ENCODE measurements at regions not wholly inside any gene's neighbourhood (a gene's known extent, or its start where the extent isn't known, plus 50 kb on each side); places are given as distances from the start of the nearest gene placed in this dataset.

DNA sequence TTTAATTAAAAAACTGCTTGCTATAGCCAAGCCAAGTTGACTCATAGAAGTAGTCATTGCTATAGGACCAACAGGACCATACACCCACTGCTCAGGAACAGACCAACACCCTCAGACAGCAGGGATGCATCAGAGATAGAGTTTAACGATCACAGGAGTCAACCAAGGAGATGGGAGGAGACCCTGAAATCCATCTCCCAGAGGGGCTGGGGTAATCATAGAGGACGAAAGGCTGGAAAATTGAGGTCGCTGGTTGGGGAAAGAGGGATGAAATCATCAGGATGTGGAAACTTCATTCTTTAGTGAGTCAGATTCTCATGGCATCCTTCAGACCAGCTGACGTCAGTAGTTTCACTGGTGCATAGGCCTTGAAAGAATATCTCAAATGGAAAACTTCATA lies 160.4 kb upstream of the GPC6 start:
- no peak for TF ChIP-seq SUZ12 (IDR thresholded peaks at IDR 0.05; ENCODE audit: extremely low read depth, insufficient read depth, insufficient read length)
- no peak for TF ChIP-seq YY1 (IDR thresholded peaks at IDR 0.05; ENCODE audit: insufficient read depth, insufficient read length)
- TF ChIP-seq ZNF274 (IDR thresholded peaks at IDR 0.05; ENCODE audit: low read depth, low read length), result no peak
- Histone ChIP-seq H3K9ac (ENCODE audit: insufficient read length, low read depth) (no peak overlapping the region), H3K27me3 (ENCODE audit: insufficient read depth, insufficient read length) (no peaks in the 10 kb centered on the region), H3K9me3 (ENCODE audit: insufficient read depth, low read length) (no peaks in the 10 kb centered on the region; the same call in 1 of the 2 replicates), H3K4me3 (ENCODE audit: insufficient read length, low read depth) (no peak overlapping the region), H3K4me1 (ENCODE audit: insufficient read depth, insufficient read length) (no peaks in the 10 kb centered on the region), H3K36me3 (ENCODE audit: insufficient read depth, insufficient read length, low read length) (no peaks in the 10 kb centered on the region)
- no peak for DNase-seq (ENCODE audit: low read depth, low spot score)

DNA sequence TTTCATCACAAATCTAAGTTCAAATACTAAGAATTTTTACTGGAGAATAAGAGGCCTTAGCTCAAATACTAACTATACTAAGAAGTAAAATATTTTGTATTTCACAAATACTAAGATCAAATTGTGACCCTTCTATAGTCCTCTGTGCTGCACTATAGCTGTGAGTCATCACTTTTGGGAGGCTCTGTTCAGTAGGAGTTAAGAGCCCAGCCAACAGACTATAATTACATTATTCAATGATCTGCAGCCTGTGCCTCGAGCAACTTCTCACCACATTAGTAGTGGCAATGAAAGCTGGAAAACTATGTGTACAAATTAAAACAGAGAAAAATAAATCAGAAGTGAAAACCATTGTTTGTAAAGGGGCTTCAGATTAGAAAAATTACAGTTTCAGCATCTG lies 147.3 kb upstream of the GPC6 start:
- TF ChIP-seq SUZ12 (IDR thresholded peaks at IDR 0.05; ENCODE audit: extremely low read depth, insufficient read depth, insufficient read length) (no peak), YY1 (IDR thresholded peaks at IDR 0.05; ENCODE audit: insufficient read depth, insufficient read length) (no peak), ZNF274 (IDR thresholded peaks at IDR 0.05; ENCODE audit: low read depth, low read length) (no peak)
- Histone ChIP-seq H3K4me3 (ENCODE audit: insufficient read length, low read depth) (no peak overlapping the region), H3K36me3 (ENCODE audit: insufficient read depth, insufficient read length, low read length) (no peaks in the 10 kb centered on the region), H3K4me1 (ENCODE audit: insufficient read depth, insufficient read length) (no peaks in the 10 kb centered on the region), H3K9ac (ENCODE audit: insufficient read length, low read depth) (no peak overlapping the region), H3K9me3 (ENCODE audit: insufficient read depth, low read length) (no peaks in the 10 kb centered on the region), H3K27me3 (ENCODE audit: insufficient read depth, insufficient read length) (no peaks in the 10 kb centered on the region)
- DNase-seq (ENCODE audit: low read depth, low spot score), result no peak

DNA sequence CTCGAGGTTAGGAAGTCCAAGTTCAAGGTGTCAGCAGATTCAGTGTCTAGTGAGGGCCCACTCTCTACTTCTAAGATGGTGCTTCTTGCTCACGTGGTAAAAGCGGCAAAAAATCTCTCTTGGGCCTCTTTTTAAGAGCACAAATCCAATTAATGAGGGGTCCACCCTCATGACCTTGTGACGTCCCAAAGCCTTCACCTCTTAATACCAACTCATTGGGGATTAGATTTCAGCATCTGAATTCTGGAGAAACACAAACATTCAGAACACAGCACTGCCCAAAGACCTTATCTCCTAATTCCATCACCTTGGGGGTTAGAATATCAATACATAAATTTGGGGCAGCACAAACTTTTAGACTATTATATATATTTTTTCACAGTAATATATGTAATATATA lies 146.4 kb upstream of the GPC6 start:
- DNase-seq (ENCODE audit: low read depth, low spot score), result no peak
- H3K4me3 ChIP-seq (ENCODE audit: insufficient read length, low read depth), result no peak overlapping the region

DNA sequence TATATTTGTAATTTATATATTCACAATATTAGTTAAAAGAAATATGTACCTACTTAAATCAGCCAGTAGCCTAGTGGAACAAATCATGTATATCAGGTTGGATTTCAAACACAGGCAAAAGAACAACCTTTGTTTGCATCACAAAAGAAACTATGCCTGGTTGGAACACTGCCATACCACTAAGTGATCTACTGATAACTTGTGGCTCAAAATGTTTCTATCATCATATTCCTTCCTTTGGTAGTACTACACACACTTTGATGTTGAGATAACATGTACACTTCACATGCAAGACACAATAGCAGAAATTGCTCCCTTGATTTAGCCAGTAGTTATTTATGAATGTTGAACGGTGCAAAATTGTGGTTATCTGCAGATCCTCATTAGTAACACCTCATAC lies 146.0 kb upstream of the GPC6 start:
- H3K4me1 ChIP-seq (ENCODE audit: insufficient read depth, insufficient read length), result no peaks in the 10 kb centered on the region
- TF ChIP-seq SUZ12 (IDR thresholded peaks at IDR 0.05; ENCODE audit: extremely low read depth, insufficient read depth, insufficient read length), result no peak
- TF ChIP-seq YY1 (IDR thresholded peaks at IDR 0.05; ENCODE audit: insufficient read depth, insufficient read length), result no peak
- no peak for TF ChIP-seq ZNF274 (IDR thresholded peaks at IDR 0.05; ENCODE audit: low read depth, low read length)
- H3K9ac ChIP-seq (ENCODE audit: insufficient read length, low read depth), result no peak overlapping the region
- H3K9me3 ChIP-seq (ENCODE audit: insufficient read depth, low read length), result no peaks in the 10 kb centered on the region
- no peaks in the 10 kb centered on the region for H3K27me3 ChIP-seq (ENCODE audit: insufficient read depth, insufficient read length)
- no peaks in the 10 kb centered on the region for H3K36me3 ChIP-seq (ENCODE audit: insufficient read depth, insufficient read length, low read length)
- H3K4me3 ChIP-seq (ENCODE audit: insufficient read length, low read depth), result no peak overlapping the region
- DNase-seq (ENCODE audit: low read depth, low spot score), result no peak

More for the DNA sequence above, 146.4 kb upstream of the GPC6 start:
- no peaks in the 10 kb centered on the region for H3K36me3 ChIP-seq (ENCODE audit: insufficient read depth, insufficient read length, low read length)
- H3K4me1 ChIP-seq (ENCODE audit: insufficient read depth, insufficient read length), result no peaks in the 10 kb centered on the region
- no peak for TF ChIP-seq ZNF274 (IDR thresholded peaks at IDR 0.05; ENCODE audit: low read depth, low read length)
- no peak for TF ChIP-seq YY1 (IDR thresholded peaks at IDR 0.05; ENCODE audit: insufficient read depth, insufficient read length)
- TF ChIP-seq SUZ12 (IDR thresholded peaks at IDR 0.05; ENCODE audit: extremely low read depth, insufficient read depth, insufficient read length), result no peak
- no peaks in the 10 kb centered on the region for H3K27me3 ChIP-seq (ENCODE audit: insufficient read depth, insufficient read length)
- no peak overlapping the region for H3K9ac ChIP-seq (ENCODE audit: insufficient read length, low read depth)
- no peaks in the 10 kb centered on the region for H3K9me3 ChIP-seq (ENCODE audit: insufficient read depth, low read length)

GRCh38 chr13:93086329-93086728 lies 140.3 kb upstream of the GPC6 start:
- no peak overlapping the region for H3K9ac ChIP-seq (ENCODE audit: insufficient read length, low read depth)
- no peak for DNase-seq (ENCODE audit: low read depth, low spot score)
- TF ChIP-seq ZNF274 (IDR thresholded peaks at IDR 0.05; ENCODE audit: low read depth, low read length) (no peak), YY1 (IDR thresholded peaks at IDR 0.05; ENCODE audit: insufficient read depth, insufficient read length) (no peak), SUZ12 (IDR thresholded peaks at IDR 0.05; ENCODE audit: extremely low read depth, insufficient read depth, insufficient read length) (no peak)
- H3K36me3 ChIP-seq (ENCODE audit: insufficient read depth, insufficient read length, low read length), result no peaks in the 10 kb centered on the region
- no peaks in the 10 kb centered on the region for H3K4me1 ChIP-seq (ENCODE audit: insufficient read depth, insufficient read length)
- H3K27me3 ChIP-seq (ENCODE audit: insufficient read depth, insufficient read length), result no peaks in the 10 kb centered on the region
- no peak overlapping the region for H3K4me3 ChIP-seq (ENCODE audit: insufficient read length, low read depth)
- no peaks in the 10 kb centered on the region for H3K9me3 ChIP-seq (ENCODE audit: insufficient read depth, low read length)

DNA sequence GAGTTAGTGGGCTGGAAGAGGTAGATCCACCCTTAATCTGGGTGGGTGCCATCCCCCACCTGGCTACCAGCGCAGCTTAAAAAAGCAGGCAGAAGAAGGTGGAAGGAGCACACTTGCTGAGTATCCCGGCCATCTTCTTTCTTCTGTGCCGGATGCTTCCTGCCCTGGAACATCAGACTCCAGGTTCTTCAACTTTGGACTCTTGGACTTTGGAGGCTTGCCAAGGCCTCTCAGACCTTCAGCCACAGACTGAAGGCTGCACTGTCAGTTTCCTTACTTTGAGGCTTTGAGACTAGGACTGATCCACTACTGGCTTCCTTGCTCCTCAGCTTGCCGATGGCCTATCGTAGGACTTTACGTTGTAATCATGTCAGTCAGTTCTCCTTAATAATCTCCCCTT lies 127.6 kb upstream of the GPC6 start:
- DNase-seq (ENCODE audit: low read depth, low spot score), result no peak
- Histone ChIP-seq H3K27me3 (ENCODE audit: insufficient read depth, insufficient read length) (no peaks in the 10 kb centered on the region), H3K9me3 (ENCODE audit: insufficient read depth, low read length) (no peaks in the 10 kb centered on the region), H3K4me1 (ENCODE audit: insufficient read depth, insufficient read length) (no peaks in the 10 kb centered on the region), H3K4me3 (ENCODE audit: insufficient read length, low read depth) (no peak overlapping the region), H3K9ac (ENCODE audit: insufficient read length, low read depth) (no peak overlapping the region), H3K36me3 (ENCODE audit: insufficient read depth, insufficient read length, low read length) (no peaks in the 10 kb centered on the region)
- TF ChIP-seq YY1 (IDR thresholded peaks at IDR 0.05; ENCODE audit: insufficient read depth, insufficient read length) (no peak), SUZ12 (IDR thresholded peaks at IDR 0.05; ENCODE audit: extremely low read depth, insufficient read depth, insufficient read length) (no peak), ZNF274 (IDR thresholded peaks at IDR 0.05; ENCODE audit: low read depth, low read length) (no peak)

DNA sequence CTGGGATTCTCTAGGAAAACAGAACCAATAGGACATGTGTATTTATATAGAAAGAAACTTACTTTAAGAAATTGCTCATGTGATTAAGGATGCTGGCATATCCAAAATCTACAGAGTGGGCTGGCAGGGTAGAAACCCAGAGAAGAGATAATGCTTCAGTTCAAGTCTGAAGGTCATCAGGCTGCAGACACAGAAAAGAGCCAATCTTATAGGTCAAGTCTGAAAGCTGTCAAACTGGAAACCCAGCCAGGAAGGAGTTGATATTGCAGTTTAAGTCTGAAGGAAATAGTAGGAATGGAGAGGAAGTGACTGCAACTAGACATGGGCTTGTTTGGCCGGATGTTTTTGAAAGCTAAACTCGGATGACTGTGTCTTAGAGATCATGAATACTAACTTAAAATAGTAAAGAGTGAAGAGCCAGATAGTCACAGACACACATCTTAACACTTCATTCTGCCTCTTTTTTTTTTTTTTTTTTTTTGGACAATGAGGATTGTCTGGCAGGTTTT lies 125.3 kb upstream of the GPC6 start:
- no peak for TF ChIP-seq ZNF274 (IDR thresholded peaks at IDR 0.05; ENCODE audit: low read depth, low read length)
- TF ChIP-seq YY1 (IDR thresholded peaks at IDR 0.05; ENCODE audit: insufficient read depth, insufficient read length), result no peak
- no peak for TF ChIP-seq SUZ12 (IDR thresholded peaks at IDR 0.05; ENCODE audit: extremely low read depth, insufficient read depth, insufficient read length)
- DNase-seq (ENCODE audit: low read depth, low spot score), result no peak
- Histone ChIP-seq H3K4me3 (ENCODE audit: insufficient read length, low read depth) (no peak overlapping the region), H3K9me3 (ENCODE audit: insufficient read depth, low read length) (no peaks in the 10 kb centered on the region), H3K4me1 (ENCODE audit: insufficient read depth, insufficient read length) (no peaks in the 10 kb centered on the region), H3K36me3 (ENCODE audit: insufficient read depth, insufficient read length, low read length) (no peaks in the 10 kb centered on the region), H3K9ac (ENCODE audit: insufficient read length, low read depth) (no peak overlapping the region), H3K27me3 (ENCODE audit: insufficient read depth, insufficient read length) (no peaks in the 10 kb centered on the region)
